Hippocampal formation (tissue), 2 donors: ENCODE measurements at regions not wholly inside any gene's neighbourhood (a gene's known extent, or its start where the extent isn't known, plus 50 kb on each side); places are given as distances from the start of the nearest gene placed in this dataset.
"Not testable (repeated sequence)": the region's sequence is repeated elsewhere in the genome, so short reads cannot be mapped to it uniquely, and the experiment has no call there.

Source experiments
- DNase-seq, 2 donors: peaks; one replicate each; lab custom pipeline; 2025; lab: John Stamatoyannopoulos, UW

GRCh38 chr6:78665819-78666218 lies 201.5 kb upstream of the IRAK1BP1 start:
- DNase-seq: not testable (repeated sequence)

GRCh38 chr6:78666764-78667163 lies 200.6 kb upstream of the IRAK1BP1 start:
- no peak for DNase-seq

GRCh38 chr6:78670156-78670555 lies 197.2 kb upstream of the IRAK1BP1 start:
- DNase-seq: no peak

- DNase-seq: no peak
Measured at GRCh38 chr6:78670802-78671201, 196.5 kb upstream of the IRAK1BP1 start.

GRCh38 chr6:78676069-78677007 lies 191.0 kb upstream of the IRAK1BP1 start:
- DNase-seq: not testable (repeated sequence)

- DNase-seq: no peak
Measured at GRCh38 chr6:78688668-78689067, 178.7 kb upstream of the IRAK1BP1 start.

- DNase-seq: no peak
Measured at GRCh38 chr6:78693835-78694234, 173.5 kb upstream of the IRAK1BP1 start.

- DNase-seq: not testable (repeated sequence)
Measured at GRCh38 chr6:78694628-78695027, 172.7 kb upstream of the IRAK1BP1 start.

GRCh38 chr6:78700991-78701390 lies 166.4 kb upstream of the IRAK1BP1 start:
- DNase-seq: no peak

- DNase-seq: no peak
Measured at GRCh38 chr6:78701407-78701806, 165.9 kb upstream of the IRAK1BP1 start.

GRCh38 chr6:78709021-78709420 lies 158.3 kb upstream of the IRAK1BP1 start:
- DNase-seq: no peak

GRCh38 chr6:78713564-78713963 lies 153.8 kb upstream of the IRAK1BP1 start:
- DNase-seq: no peak

GRCh38 chr6:78744144-78744543 lies 123.2 kb upstream of the IRAK1BP1 start:
- no peak for DNase-seq

- no peak for DNase-seq
Measured at GRCh38 chr6:78746457-78746856, 120.9 kb upstream of the IRAK1BP1 start.

GRCh38 chr6:78749326-78749725 lies 118.0 kb upstream of the IRAK1BP1 start:
- DNase-seq: no peak

- DNase-seq: not testable (repeated sequence)
Measured at GRCh38 chr6:78758297-78758798, 109.0 kb upstream of the IRAK1BP1 start.

GRCh38 chr6:78768271-78768670 lies 99.1 kb upstream of the IRAK1BP1 start:
- no peak for DNase-seq

- DNase-seq: no peak
Measured at GRCh38 chr6:78770765-78771164, 96.6 kb upstream of the IRAK1BP1 start.

- DNase-seq: no peak
Measured at GRCh38 chr6:78771586-78771985, 95.8 kb upstream of the IRAK1BP1 start.

GRCh38 chr6:78781001-78781400 lies 86.3 kb upstream of the IRAK1BP1 start:
- DNase-seq: no peak

GRCh38 chr6:78783366-78783765 lies 84.0 kb upstream of the IRAK1BP1 start:
- not testable (repeated sequence) for DNase-seq

- DNase-seq: no peak
Measured at GRCh38 chr6:78797270-78797669, 70.1 kb upstream of the IRAK1BP1 start.

- DNase-seq: no peak
Measured at GRCh38 chr6:78799682-78800081, 67.7 kb upstream of the IRAK1BP1 start.
